ENCODE measurements at regions not wholly inside any gene's neighbourhood (a gene's known extent, or its start where the extent isn't known, plus 50 kb on each side); places are given as distances from the start of the nearest gene placed in this dataset.

DNA sequence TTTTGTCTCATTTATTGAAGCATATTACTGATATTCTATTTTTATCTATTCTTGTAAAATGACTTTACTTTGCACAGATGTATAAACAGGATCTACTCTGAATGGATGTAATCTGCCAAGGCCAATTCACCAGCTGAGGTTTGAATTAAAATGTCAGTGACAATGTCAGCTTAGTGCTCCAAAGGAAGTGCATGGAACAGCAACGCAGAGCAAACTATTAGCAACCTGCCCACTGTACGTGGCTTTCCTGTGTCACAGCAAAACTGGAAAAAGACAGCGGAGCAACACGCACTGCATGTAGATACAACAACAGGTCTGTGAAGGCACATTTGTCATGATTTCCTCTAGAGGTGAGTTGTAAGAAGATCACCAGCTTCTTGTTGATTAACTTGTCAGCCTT, 409.4 kb downstream of the MED10 start:
- TF ChIP-seq POLR2A (IDR thresholded peaks at IDR 0.05; ENCODE audit: low read depth, low read length) (no peak), TAF1 (IDR thresholded peaks at IDR 0.05; ENCODE audit: borderline replicate concordance, low read depth, low read length) (no peak), POLR2AphosphoS5 (IDR thresholded peaks at IDR 0.05; ENCODE audit: low read depth, low read length) (no peak)

Measured in GM12892 (cell line).